SKM-1 (cell line): ENCODE measurements at regions not wholly inside any gene's neighbourhood (a gene's known extent, or its start where the extent isn't known, plus 50 kb on each side); places are given as distances from the start of the nearest gene placed in this dataset.
"Not testable (repeated sequence)": the region's sequence is repeated elsewhere in the genome, so short reads cannot be mapped to it uniquely, and the experiment has no call there.

Experiments
- DNase-seq: peaks from one replicate; lab custom pipeline; 2025; ENCODE audit not compliant: unreplicated experiment; lab: John Stamatoyannopoulos, UW

DNA sequence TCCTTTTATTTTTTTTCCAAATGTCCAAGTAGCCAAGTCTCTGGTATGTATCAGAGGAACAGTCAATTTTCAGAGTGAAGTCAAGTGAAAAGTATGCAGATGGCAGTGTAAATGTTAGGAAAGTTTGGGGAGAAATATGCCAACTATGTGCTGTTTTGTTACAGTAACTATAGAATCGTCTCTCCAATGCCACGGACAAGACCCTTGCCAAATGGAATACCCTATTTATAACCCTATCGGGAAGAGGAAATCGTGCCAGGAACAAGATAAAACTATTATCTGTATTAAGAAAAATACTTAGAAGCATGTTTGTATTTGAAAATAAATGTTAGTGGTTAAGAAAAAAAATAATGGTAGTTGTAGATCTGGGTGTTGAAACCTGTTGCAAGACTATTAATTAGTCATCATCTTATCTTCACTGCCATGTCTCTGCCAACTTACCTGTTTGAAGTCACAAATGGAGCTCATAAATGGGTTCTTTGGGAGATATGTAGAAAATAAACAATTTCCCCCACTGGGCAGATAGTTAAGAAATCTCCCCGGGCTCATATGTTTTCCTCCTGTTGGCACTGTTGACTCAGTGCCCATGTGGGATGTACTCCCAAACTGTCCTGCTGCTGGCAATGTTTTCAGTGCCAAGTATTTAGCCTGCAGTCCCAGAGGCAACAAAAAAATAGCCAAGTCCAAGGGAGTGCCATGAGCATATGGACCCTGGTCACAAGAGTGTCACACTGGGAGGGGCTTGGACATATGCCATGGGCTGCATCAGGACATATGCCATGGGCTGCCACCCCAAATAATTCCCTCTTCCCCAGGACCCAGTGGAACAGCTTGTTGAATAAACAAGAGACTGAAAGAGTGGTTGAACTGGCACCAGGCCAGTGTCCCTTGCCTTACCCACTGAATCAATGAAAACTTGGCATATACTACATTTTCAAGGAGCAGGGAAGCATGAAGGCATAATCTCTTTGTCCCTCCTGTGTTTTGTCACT is 366.9 kb downstream of the OSR1 start:
- no peak for DNase-seq

DNA sequence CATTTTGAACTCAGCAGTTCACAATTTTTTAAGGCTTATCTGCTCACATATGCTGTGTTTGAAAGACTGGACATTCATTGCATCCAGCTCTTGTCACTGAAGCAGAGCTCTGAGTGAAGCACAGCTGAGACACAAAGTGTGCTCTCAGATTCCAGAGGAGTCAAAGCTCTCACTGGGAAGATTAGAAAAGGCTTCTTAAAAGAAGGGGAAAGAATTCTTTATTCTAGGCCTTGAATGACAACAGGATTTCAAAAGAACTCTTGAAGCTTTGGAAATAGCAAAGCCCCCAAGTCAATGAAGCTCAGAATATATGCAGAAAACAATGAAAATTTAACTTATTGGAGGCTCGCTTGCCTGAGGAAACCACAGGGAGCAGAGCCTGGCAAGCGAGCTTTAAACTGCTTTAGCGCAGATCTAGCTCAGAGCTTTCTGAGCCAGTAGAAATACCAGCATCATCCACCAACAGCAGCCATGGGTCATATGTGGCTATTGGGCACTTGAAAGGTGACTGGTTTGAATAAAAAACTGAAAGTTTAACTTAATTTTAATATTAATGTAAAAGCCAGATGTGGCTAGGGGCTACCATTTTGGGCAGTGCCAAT is 369.7 kb downstream of the OSR1 start:
- no peak for DNase-seq

DNA sequence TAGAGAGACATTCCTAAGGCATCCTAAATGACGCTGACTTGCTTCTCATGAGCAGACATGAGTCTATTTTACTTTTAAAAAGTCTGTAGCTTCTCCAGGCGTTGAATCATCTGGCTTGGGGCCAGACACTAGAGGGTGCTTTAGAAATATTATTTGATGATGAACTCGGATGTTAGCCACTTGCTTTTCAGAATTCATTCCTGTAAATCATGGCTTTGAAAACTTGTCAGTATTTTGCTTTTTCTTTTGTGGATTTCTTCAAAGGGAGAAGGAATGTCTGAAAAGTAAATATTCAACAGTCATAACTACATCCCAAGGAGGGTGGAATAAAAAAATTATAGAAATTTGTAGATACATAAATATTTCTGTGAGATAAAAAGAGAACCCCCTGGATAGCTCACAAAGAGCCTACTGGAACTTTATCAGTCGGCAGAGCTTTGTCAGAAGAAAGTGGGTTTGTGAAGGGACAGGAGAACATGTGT is 370.8 kb downstream of the OSR1 start:
- no peak for DNase-seq

DNA sequence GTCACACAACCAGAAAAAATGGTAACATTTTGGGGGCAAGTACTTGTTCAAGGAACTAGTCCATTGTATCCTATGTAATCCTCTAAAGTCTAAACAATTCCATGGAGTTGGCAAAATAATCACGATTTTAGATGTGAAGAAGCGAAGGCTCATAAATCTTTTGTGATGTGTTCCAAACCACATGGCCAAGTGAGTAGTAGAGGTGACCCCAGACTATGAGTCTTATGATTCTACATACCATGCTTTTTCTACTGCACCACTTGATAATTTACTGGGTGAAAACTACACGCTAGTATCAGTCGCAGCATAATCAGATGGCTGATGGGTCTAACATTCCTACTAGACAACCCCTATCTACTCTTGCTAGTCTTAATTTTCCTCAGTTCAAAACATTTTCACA is 371.4 kb downstream of the OSR1 start:
- DNase-seq: no peak

DNA sequence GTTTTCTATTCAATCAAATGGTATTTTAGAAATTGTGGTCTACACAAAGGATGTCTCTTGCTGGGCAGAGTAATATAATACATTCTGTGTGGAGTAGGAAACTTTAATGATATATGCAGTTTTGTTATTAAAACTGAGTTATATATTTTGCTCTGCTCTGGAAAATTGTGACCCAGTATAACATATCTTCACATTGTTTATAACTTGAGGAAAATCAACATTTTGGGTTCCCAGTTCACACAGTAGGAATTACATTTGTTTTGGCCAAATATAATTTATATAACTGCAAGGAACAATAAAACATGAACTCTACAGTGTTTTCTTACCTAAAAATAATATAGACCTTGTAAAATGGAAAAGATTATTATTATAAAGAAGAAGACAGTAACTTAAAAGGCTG is 372.4 kb downstream of the OSR1 start:
- no peak for DNase-seq

DNA sequence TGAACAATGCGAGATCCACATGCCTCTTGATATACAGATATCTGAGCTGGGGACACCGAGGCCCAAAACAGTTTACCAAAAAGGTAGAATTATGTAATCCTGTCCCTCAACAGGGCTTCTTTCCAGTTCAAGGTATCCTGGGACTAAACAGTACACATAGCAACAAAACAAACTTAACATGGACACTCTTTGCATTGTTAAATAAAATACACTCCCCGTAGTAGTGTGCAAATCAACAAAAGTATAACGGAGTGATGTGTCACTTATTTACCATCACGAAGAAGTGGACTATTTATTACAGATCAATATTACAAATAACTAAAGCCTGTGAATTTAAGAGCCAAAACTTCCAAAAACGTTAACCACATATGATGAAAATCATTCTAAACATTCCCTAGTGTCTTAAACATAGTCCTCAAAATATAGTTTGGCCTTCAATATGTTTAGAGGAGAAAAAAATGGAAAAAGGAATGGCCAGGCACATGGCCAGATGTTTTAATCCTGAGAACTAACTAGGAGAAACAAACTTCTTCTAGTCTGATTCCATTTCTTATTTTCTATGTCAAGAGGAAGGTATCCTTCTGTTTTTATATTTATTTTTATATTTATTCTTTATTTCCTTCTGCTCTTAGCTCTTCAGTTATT is 377.5 kb downstream of the OSR1 start:
- no peak for DNase-seq

DNA sequence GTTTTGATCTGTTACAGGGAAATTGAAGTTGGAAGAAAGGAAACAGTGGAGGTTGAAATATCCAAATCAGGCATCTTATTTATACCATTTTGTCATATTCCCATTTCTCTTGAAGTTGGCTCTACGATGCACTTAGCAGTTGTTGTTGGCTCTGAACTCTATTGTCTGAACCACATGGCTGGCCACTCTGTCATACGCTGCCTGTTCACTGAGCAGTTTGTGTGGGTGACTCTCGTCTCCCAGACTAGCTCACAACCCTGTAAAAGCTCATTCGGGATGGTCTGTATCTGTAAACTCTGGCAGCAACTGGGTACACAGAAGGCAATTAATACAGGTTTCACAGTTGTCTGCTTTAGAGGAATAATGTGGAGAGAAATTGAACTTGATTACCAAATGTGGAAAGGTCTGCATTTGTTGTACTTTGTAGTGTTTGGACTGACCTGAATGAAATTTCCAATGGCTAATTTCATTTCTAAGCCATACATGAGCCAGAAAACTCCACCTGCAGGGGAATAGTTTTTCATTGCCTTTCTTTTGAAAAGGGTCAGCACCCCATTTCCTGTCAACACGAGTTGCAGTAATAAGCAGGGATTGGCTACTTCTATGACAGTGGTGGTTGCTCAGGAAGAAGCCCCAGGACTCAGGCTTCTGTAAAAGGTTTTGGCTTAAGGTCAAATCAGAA is 378.2 kb downstream of the OSR1 start:
- DNase-seq: no peak

DNA sequence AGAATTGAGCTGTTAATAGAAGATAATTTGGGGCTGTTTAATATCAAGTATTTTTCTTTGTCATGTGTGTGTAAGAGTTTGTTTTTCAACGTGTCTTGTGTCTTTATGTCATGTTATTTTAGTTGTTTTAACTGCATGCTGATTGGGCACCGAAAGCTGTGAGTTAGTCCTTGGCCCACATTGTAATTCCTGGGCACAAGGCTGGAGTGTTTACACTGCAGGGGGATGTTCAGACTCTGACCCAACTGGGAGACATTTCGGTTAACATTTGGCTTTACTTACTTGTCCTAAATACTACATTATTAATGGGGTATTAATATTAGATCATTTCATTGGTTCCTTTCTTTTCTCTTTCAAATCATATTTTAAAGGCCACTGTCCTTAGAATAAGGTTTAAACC is 381.0 kb downstream of the OSR1 start:
- DNase-seq: no peak

DNA sequence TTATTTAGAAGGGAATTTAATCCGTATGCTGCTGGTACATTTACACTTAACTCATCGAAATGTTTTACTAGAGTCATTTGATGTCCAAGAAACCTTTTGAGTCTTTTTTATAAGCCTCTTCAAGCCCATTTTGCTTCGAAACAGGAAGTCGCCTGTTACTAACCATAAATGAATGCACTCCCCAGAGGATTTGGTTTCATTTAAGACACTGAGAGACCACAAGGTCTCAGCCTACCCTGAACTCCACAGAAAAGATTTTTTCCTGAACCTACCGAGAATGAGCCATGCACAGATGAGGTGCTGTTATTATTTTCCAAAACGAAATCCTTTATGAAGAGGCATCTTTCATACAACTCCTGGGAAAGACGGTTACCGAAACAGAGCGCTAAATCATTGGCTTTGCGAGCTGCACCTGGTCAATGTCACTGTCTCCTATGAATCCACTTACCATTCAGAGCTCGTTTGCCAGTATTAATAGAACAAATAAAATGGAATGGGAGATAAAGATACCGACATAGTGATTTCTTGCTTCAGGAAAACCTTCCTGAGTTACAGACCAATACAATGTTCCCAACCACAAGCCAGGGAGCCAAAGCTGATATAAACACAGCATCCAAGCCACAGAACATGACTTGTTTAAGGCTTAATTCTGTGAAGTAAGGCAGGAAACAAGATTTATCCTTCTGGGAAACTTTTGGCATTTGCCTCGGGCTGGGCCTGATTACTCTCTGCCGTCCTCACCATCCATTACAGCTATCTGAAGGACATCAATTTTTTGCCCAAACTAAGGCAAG is 382.1 kb downstream of the OSR1 start:
- DNase-seq: no peak

DNA sequence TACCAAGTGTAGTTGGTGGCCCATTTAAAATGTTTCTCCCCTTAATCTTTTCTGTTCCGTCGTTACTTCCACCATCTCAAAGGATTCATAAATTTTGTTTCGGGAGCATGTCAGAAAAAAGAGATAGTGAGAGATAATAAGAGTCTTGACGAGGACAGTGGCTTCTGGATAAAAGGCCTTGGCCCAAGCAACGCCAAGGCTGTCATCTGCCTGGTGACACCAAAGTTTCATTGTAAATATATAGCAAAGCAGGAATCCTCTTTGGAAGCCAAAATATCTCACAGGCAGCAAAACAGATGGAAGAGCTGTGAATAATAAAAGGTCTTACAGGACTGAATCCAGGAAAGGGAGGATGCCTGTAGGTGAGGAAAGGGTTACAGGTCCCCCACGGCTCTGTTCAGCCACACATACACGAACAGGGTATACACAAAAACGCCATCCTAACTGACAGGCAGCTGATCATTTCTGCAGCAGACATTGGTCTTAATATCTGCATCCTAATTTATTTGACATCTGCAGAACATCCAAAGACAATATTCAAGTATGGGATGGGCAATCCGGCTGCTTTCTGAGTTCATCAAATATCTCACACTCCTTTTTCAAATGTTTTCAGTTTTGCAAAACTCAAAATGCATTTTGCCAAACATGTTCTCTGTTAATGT is 382.8 kb downstream of the OSR1 start:
- DNase-seq: no peak

DNA sequence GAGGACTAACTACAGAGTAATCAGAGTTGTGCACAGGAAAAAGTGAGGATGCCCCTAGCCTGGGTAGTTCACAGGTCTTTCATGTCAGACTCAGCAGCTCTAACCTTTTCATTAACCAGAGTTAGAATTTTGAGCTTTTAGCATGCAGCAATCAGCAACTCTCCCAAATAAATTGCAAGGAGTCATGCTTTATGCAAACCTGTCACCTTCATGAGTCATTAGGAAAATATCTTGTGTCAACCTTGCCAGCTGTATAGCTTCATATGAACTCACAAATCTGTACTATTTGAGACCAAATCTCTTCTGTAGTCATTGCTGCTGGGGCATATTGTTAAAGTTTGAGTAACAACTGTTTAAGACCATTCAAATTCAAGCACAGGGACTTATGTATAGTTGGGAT is 382.3 kb upstream of the NT5C1B start:
- DNase-seq: no peak

DNA sequence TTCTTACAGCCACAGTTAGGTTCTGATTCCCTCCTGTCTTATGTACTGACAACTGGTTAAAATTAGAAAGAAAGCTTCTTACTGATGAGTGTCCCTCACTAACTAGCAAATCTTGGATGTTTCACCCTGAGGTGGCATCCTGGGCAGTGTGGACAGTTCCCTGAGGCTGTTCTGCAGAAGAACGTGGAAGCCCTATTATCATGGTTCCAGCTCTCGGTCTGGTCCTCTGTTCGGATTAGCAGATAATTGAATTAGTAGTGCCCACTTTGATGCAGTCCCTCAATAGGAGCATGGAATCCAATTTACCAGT is 381.7 kb upstream of the NT5C1B start:
- no peak for DNase-seq

DNA sequence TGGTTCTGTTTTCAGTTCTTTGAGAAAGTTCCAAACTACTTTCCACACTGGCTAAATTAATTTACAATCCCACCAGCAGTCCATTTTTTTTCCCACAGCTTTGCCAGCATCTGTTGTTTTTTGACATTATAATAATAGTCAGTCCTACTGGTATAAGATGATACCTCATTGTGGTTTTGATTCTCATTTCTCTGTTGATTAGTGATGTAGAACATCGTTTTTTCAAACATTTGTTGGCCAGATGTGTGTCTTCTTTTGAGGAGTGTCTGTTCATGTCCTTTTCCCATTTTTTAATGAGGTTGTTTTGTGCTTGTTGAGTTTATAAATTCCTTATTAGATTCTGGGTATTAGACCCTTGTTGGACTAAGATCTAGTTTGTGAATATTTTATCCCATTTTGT is 376.8 kb upstream of the NT5C1B start:
- DNase-seq: no peak

DNA sequence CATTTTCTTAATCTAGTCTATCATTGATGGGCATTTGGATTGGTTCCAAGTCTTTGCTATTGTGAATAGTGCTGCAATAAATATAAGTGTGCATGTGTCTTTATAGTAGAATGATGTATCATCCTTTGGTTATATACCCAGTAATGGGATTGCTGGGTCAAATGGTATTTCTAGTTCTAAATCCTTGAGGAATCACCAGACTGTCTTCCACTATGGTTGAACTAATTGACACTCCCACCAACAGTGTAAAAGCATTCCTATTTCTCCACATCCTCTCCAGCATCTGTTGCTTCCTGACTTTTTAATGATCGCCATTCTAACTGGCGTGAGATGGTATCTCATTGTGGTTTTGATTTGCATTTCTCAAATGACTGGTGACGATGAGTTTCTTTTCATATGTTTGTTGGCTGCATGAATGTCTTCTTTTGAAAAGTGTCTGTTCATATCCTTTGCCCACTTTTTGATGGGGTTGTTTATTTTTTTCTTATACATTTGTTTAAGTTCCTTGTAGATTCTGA is 374.4 kb upstream of the NT5C1B start:
- DNase-seq: not testable (repeated sequence)

DNA sequence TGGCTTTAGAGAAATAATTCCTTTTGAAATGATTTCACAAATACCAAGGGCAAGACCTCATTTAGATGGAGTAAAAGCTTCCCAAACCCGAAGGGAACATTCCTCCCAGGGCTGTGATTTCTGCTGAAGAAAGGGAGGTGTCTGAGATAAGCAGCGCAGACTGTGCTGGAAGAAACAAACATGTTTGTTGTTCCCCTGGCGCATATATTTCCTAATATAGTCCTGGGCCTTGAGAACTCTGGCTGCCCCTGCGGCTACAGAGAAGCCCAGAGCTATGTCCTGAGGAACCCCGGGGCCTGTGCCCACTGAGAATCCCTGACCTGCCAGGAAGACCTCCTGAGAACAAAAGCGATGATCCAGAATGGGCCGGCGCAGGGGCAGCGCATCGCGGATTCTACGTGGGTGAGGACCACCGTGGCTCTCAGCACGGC is 372.6 kb upstream of the NT5C1B start:
- DNase-seq: no peak

DNA sequence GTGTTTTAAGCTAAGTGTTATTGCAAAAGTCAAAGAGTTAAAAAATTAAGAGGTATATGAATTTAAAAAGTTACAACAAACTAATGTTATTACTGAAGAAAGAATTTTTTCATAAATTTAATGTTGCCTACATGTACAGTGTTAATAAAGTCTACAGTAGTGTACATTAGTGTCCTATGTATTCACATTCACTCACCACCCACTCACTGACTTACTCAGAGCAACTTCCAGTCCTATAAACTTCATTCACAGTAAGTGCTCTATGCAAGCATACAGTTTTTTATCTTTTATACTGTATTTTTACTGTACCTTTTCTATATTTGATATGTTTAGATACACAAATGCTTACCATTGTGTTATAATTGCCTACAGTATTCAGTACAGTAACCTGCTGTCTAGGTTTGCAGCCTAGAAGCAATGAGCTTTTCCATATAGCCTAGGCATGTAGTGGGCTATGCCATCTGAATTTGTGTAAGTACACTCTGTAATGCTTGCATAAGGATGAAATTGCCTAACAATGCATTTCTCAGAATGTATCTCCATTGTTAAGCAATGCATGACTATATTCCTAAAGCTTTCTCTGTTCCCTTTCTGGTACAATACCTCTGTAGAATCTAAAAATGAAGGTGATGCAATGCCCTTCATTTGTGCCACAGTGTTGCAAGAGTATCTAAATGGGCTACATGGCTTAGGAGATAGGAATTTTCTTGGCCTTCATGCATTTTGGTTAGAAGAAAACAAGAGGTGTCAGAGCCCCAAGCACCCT is 370.8 kb upstream of the NT5C1B start:
- peak; percentile 78 for DNase-seq

DNA sequence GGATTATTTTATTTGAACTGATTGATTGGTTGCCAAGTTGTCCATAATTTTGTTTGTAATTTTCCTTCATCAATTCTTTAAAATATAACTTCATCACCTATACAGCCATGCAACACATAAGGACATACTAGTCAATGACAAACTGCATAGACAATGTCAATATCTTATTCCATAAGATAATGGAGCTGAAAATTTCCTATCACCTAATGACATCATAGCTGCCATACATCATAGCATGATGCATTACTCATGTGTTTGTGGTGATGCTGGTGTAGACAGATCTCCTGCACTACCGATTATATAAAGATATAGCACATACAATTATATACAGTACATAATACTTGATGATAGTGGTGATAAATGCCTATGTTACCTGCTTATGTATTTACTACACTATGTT is 369.8 kb upstream of the NT5C1B start:
- no peak for DNase-seq

DNA sequence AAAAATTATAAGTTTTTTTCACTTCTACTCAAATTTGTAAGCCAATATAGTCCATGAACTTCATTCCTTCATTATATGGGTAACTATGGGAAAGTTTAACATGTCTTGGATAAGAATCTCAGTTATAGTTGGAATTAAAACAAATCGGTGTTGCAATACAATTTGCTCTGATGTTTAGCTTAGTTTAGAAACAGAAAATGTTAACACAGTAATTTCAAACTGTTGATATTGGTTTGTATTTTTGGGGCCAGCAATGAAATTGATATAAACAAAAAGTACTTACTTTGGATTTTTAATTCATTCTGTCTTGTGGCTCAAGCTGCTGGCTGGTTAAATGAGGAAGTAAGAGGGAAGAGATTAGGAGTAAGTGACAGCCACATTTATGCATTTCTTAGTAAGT is 368.5 kb upstream of the NT5C1B start:
- peak; percentile 33 for DNase-seq

DNA sequence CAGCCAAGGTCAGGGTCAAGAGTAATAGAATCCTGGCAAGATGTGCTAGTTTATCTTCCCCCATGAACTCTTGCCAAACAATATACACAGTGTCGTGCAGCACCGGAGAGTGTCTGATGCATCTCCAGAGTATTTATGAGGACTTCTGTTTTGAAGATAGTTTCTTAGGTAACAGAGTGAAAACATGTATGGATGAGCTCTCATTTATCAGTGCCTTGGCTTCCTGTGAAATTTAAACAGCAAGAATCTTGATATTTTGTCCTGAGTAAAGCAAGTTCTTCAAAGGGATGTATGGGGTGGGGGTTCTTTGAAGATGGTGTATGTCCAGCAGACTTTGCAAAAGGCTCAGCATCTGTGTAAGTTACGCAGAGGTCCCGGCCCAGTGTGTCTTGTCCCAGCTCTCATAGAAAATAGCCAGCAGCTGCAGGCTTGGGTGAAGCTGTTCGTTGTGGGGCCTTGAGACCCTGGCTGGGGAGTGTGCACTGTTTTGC is 361.0 kb upstream of the NT5C1B start:
- DNase-seq: no peak
